ENCODE measurements at regions not wholly inside any gene's neighbourhood (a gene's known extent, or its start where the extent isn't known, plus 50 kb on each side); places are given as distances from the start of the nearest gene placed in this dataset.
"Not testable (repeated sequence)": the region's sequence is repeated elsewhere in the genome, so short reads cannot be mapped to it uniquely, and the experiment has no call there.

DNA sequence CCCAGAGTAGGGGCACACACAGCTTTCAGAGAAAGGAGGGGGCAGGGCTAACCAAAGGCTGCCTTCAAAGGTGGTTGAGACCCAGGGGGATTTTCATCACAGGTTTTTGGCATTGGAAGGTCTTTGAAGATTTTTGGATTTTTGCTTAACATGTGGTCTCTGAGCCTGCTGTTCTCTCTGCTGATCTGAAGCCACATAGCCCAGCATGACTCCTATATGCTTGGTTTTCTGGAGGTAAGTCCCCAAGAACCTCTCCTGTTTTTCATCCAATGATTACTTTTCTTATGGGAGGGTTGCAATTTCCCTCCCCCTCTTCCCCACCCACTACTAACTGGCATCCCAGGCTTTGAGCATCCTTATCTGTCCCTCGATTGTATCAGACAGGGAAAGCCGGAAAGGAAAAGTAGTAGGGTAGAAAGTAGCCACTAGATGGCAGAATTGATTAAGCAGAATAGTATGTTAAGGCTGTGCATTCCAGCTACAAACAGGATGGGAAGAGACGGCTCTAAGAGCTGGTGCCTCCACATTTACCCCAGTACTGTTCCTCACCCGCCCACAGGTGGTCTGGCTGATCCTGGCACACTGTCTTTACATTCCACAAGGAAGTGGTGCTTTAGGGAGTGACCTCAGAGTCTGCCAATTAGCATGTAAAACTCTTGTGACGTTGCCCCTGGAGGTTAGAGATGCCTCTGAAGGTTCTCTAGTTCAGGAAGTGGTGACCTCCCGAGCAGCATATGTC is 218.9 kb upstream of the EDNRB start:
- DNase-seq (ENCODE audit: low spot score), result peak; percentile 74

- DNase-seq (ENCODE audit: low spot score), result no peak
Observed at GRCh38 chr13:78136966-78137365, 218.3 kb upstream of the EDNRB start.

GRCh38 chr13:78133511-78133910 is 214.9 kb upstream of the EDNRB start:
- DNase-seq (ENCODE audit: low spot score), result no peak

- peak; percentile 27 for DNase-seq (ENCODE audit: low spot score)
Observed at GRCh38 chr13:78131811-78132210, 213.2 kb upstream of the EDNRB start.

GRCh38 chr13:78131346-78131745 is 212.7 kb upstream of the EDNRB start:
- no peak for DNase-seq (ENCODE audit: low spot score)

GRCh38 chr13:78129823-78130222 is 211.2 kb upstream of the EDNRB start:
- no peak for DNase-seq (ENCODE audit: low spot score)

DNA sequence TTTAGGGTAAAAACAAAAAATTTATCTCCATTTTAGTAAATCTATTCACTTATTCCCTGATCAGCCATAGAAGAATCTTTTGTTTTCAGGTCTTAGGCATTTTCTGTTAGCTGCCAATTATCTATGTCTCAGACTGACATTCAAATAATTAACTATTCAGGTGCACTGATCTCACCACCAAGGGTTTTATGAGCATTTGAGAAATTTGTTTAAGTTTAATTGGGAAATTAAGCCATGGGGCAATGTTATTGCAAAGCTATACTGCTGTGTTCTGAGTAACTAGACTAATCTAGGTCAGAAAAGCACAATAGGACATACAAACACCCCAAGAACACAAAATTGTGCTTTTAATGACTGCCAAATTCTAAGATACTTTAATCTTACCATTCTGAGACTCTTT is 210.7 kb upstream of the EDNRB start:
- DNase-seq (ENCODE audit: low spot score), result no peak

GRCh38 chr13:78121459-78122348 is 203.1 kb upstream of the EDNRB start:
- DNase-seq (ENCODE audit: low spot score), result peak; percentile 58

GRCh38 chr13:78121001-78121400 is 202.4 kb upstream of the EDNRB start:
- no peak for DNase-seq (ENCODE audit: low spot score)

DNA sequence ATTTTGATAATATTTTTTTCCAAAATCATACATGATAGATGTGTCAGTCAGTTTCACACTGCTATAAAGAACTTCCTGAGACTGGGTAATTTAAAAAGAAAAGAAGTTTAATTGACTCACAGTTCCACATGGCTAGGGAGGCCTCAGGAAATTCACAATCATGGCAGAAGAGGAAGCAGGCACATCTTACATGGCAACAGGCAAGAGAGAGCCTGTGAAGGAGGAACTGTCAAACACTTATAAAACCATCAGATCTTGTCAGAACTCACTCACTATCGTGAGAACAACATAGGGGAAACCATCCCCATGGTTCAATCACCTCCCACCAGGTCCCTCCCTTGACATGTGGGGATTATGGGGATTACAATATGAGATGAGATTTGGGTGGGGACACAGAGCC is 201.5 kb upstream of the EDNRB start:
- not testable (repeated sequence) for DNase-seq (ENCODE audit: low spot score)

DNA sequence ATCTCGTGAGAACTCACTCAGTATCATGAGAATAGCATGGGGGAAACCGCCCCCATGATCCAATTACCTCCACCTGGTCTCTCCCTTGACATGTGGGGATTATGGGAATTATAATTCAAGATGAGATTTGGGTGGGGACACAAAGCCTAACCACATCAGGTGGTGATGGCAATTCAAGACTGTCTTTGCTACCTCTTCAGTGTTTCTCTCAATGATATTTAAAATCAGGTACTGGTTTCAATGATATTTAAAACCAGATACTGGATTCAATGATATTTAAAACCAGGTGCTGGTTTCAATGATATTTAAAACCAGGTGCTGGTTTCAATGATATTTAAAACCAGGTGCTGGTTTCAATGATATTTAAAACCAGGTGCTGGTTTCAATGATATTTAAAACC is 198.4 kb upstream of the EDNRB start:
- not testable (repeated sequence) for DNase-seq (ENCODE audit: low spot score)

DNA sequence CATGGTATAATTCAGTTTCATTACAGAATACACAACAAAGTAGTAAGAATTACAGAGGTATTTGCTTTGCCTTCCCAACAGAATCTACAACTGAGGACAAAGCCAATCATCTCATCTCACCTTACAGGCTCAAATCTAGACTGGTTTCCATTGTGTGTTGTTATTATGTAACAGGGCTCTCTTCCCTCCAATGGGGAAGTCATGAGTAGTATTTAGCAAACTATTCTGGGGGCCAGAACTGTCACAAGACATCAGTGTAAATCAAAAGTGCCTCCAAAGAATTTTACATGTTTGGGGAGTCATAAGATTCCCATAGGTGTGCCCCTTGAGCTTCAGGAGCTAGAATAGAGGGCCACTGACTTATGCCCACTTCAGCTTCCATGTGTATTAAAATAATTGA is 187.0 kb upstream of the EDNRB start:
- DNase-seq (ENCODE audit: low spot score), result no peak

DNA sequence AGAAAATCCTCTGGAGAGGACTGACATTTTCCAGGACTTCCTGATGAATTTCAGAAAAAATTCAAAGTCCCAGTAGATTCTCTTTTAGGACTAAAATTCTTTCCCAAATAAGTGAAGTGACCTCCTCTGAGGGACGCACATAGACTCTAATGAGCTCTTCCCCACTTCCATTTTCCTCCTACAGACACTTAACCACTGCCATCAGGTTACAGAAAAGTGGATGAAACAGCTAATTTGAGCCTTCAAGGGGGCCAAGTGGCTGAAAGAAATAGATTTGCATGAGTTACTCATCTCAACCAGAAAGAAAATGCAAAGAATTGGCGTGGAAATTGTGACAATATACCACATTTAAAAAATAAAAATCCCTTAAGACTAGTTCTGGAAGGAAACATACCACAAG is 185.3 kb upstream of the EDNRB start:
- DNase-seq (ENCODE audit: low spot score), result no peak

DNA sequence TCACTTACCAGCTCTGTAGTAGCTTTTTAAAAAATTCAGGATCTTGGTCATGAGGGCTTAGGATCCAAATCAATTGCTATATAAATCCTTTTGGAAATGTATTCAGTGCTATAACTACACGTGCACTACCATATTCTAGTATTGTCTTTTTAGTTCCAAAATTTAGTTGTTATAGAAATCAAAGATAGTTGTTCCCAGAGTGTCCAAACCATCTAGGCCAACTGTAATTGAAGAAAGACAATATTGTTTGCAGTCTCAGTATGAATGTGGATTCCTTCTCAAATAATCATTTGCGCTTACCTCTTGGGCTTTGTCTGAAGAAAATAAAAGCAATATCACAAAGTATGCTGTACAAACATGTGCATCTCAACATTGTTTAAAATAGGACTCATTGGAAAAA is 184.1 kb upstream of the EDNRB start:
- DNase-seq (ENCODE audit: low spot score), result no peak

DNA sequence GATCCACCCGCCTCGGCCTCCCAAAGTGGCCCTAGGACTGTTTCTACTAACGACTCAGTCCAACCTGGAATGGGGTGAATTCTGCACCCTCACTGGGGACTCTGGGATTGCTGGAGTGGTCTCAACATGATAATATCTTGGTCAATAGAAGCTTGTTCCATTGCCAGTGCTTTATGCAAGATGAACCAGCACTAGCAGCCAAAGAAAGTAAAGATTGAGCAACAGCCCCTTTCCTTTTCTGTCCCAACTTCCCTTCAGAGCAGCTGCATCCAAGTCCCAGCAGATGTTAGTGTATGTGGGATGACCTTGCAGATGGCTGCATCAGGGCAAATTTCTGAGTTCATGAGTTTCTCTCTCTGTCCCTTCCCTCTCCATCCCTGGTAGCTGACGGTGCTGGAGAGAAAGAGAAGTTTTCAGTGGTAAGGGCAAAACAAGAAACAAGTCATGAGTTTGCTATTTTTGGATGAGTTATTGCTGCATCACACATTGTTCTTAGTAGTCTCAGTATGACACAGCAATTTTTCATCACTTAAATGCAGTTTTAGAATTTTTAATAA is 183.6 kb upstream of the EDNRB start:
- peak; percentile 66 for DNase-seq (ENCODE audit: low spot score)

DNA sequence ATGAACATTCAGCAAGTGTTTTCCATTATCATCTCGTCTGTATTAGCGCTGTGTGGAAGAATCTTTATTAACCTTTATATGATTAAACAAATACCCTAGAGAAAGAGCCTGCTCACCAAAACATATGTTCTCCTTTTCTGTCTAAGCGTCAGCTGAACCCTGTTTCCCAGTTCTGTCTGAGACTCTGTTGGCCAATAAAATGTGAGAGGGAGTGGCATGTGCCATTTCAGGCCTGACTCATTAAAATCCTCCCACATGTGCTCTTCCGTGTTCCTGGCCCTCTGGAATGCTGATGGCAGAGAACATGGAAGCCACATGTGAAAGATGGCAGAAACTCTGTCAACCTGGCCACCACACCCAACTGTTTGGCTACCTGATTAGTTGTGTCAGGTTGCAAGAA is 181.9 kb upstream of the EDNRB start:
- peak; percentile 7 for DNase-seq (ENCODE audit: low spot score)

DNA sequence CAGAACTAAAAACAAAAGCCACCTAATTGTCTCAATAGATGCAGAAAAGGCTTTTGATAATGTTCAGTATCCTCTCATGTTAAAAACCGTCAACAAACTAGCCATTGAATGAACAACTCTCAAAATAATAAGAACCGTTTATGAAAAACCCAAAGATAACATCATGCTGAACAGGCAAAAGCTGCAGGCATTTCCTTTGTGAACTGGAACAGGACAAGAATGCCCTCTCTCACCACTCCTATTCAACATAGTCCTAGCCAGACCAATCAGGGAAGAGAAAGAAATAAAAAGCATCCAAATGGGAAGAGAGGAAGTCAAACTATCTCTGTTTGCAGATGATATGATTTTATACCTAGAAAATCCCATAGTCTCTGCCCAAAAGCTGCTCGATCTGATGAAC is 179.6 kb upstream of the EDNRB start:
- DNase-seq (ENCODE audit: low spot score), result no peak

DNA sequence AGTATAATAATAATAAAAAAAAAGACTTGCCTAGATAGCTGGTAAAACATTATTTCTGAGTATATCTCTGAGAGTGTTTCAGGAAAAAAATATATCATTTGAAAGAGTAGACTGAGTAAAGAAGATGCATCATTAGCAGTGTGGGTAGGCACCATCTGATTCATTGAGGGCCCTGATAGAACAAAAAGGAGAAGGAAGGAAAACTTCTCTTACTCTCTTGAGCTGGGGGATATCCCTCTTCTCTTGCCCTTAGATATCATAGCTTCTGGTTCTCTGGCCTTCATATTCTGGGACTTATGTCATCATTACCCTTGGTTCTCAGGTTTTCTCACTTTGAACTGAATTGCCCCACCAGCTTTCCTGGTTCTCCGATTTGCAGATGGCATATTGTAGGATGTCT is 177.6 kb upstream of the EDNRB start:
- no peak for DNase-seq (ENCODE audit: low spot score)

- DNase-seq (ENCODE audit: low spot score), result no peak
Observed at GRCh38 chr13:78087966-78088678, 169.5 kb upstream of the EDNRB start.

GRCh38 chr13:78085434-78086225 is 167.0 kb upstream of the EDNRB start:
- DNase-seq (ENCODE audit: low spot score), result no peak

- no peak for DNase-seq (ENCODE audit: low spot score)
Observed at GRCh38 chr13:78084401-78084800, 165.8 kb upstream of the EDNRB start.

- no peak for DNase-seq (ENCODE audit: low spot score)
Observed at GRCh38 chr13:78078168-78078567, 159.5 kb upstream of the EDNRB start.

Measured in GM03348 (cell line).